HEK293 (cell line): ENCODE measurements at regions not wholly inside any gene's neighbourhood (a gene's known extent, or its start where the extent isn't known, plus 50 kb on each side); places are given as distances from the start of the nearest gene placed in this dataset.

Experiments
- CTCF ChIA-PET: fragments of 350-600 bp; formaldehyde crosslinking; extraction: SDS; loops from one replicate; lab custom pipeline; 2021; ENCODE audit warnings: antibody characterized with exemption; lab: Yijun Ruan, JAX
- POLR2A ChIA-PET: fragments of 300-600 bp; formaldehyde crosslinking; extraction: SDS; loops from one replicate; lab custom pipeline; 2020; ENCODE audit warnings: antibody characterized with exemption, inconsistent platforms; lab: Yijun Ruan, JAX
- H3K27ac ChIP-seq: fragments of 200-500 bp; sonication (Bioruptor generic); 2 replicates; pipeline ENCODE4 v1.5.1; 2014; ENCODE audit warnings: low read depth, low read length, control low read depth, inconsistent platforms; ENCODE audit errors: extremely low read depth
- H3K36me3 ChIP-seq, 2 experiments: fragments of 200-500 bp in 1 of 2; sonication (Bioruptor generic) in 1 of 2; 1 replicate in 1 of 2; 2 replicates in 1 of 2; pipeline ENCODE4 v1.5.1; 2014 to 2017; ENCODE audit warnings: inconsistent platforms in 2 of 2, low read length in 2 of 2; ENCODE audit not compliant: control insufficient read depth in 2 of 2, insufficient read depth in 1 of 2
- H3K4me1 ChIP-seq: fragments of 200-500 bp; sonication (Bioruptor generic); 2 replicates; pipeline ENCODE4 v1.5.1; 2014; ENCODE audit warnings: mild to moderate bottlenecking, low read length, inconsistent platforms; ENCODE audit not compliant: control insufficient read depth, insufficient read depth
- H3K4me3 ChIP-seq: 2 replicates; pipeline ENCODE4 v1.5.1; 2011; ENCODE audit warnings: low read depth, mild to moderate bottlenecking, control low read depth, low read length, moderate library complexity
- H3K9me3 ChIP-seq: fragments of 200-500 bp; sonication (Bioruptor generic); 2 replicates; pipeline ENCODE4 v1.5.1; 2014; ENCODE audit warnings: low read depth, low read length, inconsistent platforms; ENCODE audit not compliant: control insufficient read depth, insufficient read depth
- FEZF1 ChIP-seq: fragments of 450-650 bp; formaldehyde crosslinking; IDR thresholded peaks from 2 replicates; pipeline ENCODE4 v1.5.1; 2016; ENCODE audit warnings: missing biosample characterization, missing genetic modification characterization
- INSM2 ChIP-seq: fragments of 450-650 bp; formaldehyde crosslinking; IDR thresholded peaks from 2 replicates; pipeline ENCODE4 v1.5.1; 2016; ENCODE audit warnings: missing biosample characterization, missing genetic modification characterization
- KLF17 ChIP-seq: fragments of 450-650 bp; formaldehyde crosslinking; IDR thresholded peaks from 2 replicates; pipeline ENCODE4 v1.5.1; 2016; ENCODE audit warnings: missing biosample characterization, missing genetic modification characterization
- PRDM1 ChIP-seq: fragments of 450-650 bp; formaldehyde crosslinking; IDR thresholded peaks from 2 replicates; pipeline ENCODE4; 2016; ENCODE audit warnings: missing biosample characterization, missing genetic modification characterization
- TRIM28 ChIP-seq: IDR thresholded peaks from 2 replicates; pipeline ENCODE4 v1.6.1; 2011; ENCODE audit warnings: low read length, control low read depth, borderline replicate concordance
- WT1 ChIP-seq: fragments of 450-650 bp; formaldehyde crosslinking; IDR thresholded peaks from 2 replicates; pipeline ENCODE4 v1.5.1; 2016; ENCODE audit warnings: missing biosample characterization, missing genetic modification characterization
- YY2 ChIP-seq: fragments of 450-650 bp; formaldehyde crosslinking; IDR thresholded peaks from 2 replicates; pipeline ENCODE4 v1.5.1; 2016; ENCODE audit warnings: missing biosample characterization, missing genetic modification characterization
- ZBTB44 ChIP-seq: fragments of 450-650 bp; IDR thresholded peaks from 2 replicates; pipeline ENCODE4 v1.5.1; 2018; ENCODE audit warnings: missing biosample characterization, mild to moderate bottlenecking, missing genetic modification characterization
- ZFHX2 ChIP-seq: fragments of 450-650 bp; formaldehyde crosslinking; conservative IDR thresholded peaks from 2 replicates; pipeline ENCODE4 v1.5.1; 2016; ENCODE audit warnings: missing biosample characterization, missing genetic modification characterization
- ZNF202 ChIP-seq: fragments of 450-650 bp; formaldehyde crosslinking; IDR thresholded peaks from 2 replicates; pipeline ENCODE4 v1.5.1; 2016; ENCODE audit warnings: missing biosample characterization, missing genetic modification characterization, borderline replicate concordance
- ZNF311 ChIP-seq: fragments of 450-650 bp; formaldehyde crosslinking; IDR thresholded peaks from 2 replicates; pipeline ENCODE4 v1.5.1; 2017; ENCODE audit warnings: missing biosample characterization, missing genetic modification characterization, borderline replicate concordance
- ZNF398 ChIP-seq: fragments of 450-650 bp; formaldehyde crosslinking; IDR thresholded peaks from 2 replicates; pipeline ENCODE4 v1.5.1; 2017; ENCODE audit warnings: missing biosample characterization, missing genetic modification characterization
- ZNF529 ChIP-seq: fragments of 450-650 bp; formaldehyde crosslinking; IDR thresholded peaks from 2 replicates; pipeline ENCODE4 v1.5.1; 2017; ENCODE audit warnings: missing genetic modification characterization, missing biosample characterization; ENCODE audit not compliant: insufficient replicate concordance
- ZNF558 ChIP-seq: fragments of 450-650 bp; formaldehyde crosslinking; IDR thresholded peaks from 2 replicates; pipeline ENCODE4 v1.5.1; 2016; ENCODE audit warnings: missing biosample characterization, missing genetic modification characterization
- ZNF677 ChIP-seq: fragments of 450-650 bp; IDR thresholded peaks from 2 replicates; pipeline ENCODE4 v1.5.0; 2018; ENCODE audit warnings: missing biosample characterization, mild to moderate bottlenecking, missing genetic modification characterization, moderate library complexity
- ZNF768 ChIP-seq: fragments of 450-650 bp; formaldehyde crosslinking; IDR thresholded peaks from 2 replicates; pipeline ENCODE4 v1.5.1; 2018; ENCODE audit warnings: missing biosample characterization, mild to moderate bottlenecking, missing genetic modification characterization
- ZNF777 ChIP-seq: fragments of 450-650 bp; formaldehyde crosslinking; IDR thresholded peaks from 2 replicates; pipeline ENCODE4 v1.5.1; 2017; ENCODE audit warnings: missing biosample characterization, missing genetic modification characterization, borderline replicate concordance
- ZNF843 ChIP-seq: fragments of 450-650 bp; formaldehyde crosslinking; IDR thresholded peaks from 2 replicates; pipeline ENCODE4 v1.5.1; 2016; ENCODE audit warnings: missing biosample characterization, missing genetic modification characterization
- ZSCAN18 ChIP-seq: fragments of 450-650 bp; formaldehyde crosslinking; IDR thresholded peaks from 2 replicates; pipeline ENCODE4 v1.5.1; 2016; ENCODE audit warnings: missing biosample characterization, missing genetic modification characterization

- POLR2A ChIA-PET, result no interaction called here
Measured at GRCh38 chr22:26884921-26885320, 227.5 kb downstream of the MIAT start.

GRCh38 chr22:26885441-26886261, 228.3 kb downstream of the MIAT start:
- H3K4me3 ChIP-seq, result no peak overlapping the region
- CTCF ChIA-PET, result interaction anchor here (0.7 kb wide), 1 partner anchor 33 kb away, joined by 4 read pairs; no protein-coding TSS in a partner anchor

More at GRCh38 chr22:26884921-26885320, 227.5 kb downstream of the MIAT start:
- Histone ChIP-seq H3K27ac (no peak overlapping the region), H3K4me1 (peaks cover 4% of the 10 kb centered on the region; the same call in 1 of the 2 replicates), H3K36me3 (no peaks in the 10 kb centered on the region), H3K4me3 (no peak overlapping the region), H3K9me3 (no peaks in the 10 kb centered on the region)
- TF ChIP-seq ZNF777 (tag by site-specific recombination) (no peak), ZNF202 (no peak), ZNF311 (tag by site-specific recombination) (no peak), PRDM1 (tag by site-specific recombination) (no peak), INSM2 (tag by site-specific recombination) (no peak)
- CTCF ChIA-PET, result no interaction called here

GRCh38 chr22:26887456-26887855, 230.1 kb downstream of the MIAT start:
- ChIA-PET POLR2A (no interaction called here), CTCF (interaction anchor here (1.4 kb wide), 1 partner anchor 15 kb away, joined by 6 read pairs; no protein-coding TSS in a partner anchor)
- Histone ChIP-seq H3K4me3 (no peak overlapping the region), H3K27ac (no peak overlapping the region), H3K4me1 (peaks cover 9% of the 10 kb centered on the region), H3K36me3 (no peaks in the 10 kb centered on the region), H3K9me3 (no peaks in the 10 kb centered on the region; the same call in 1 of the 2 replicates)
- TF ChIP-seq ZNF843 (tag by site-specific recombination) (no peak), ZNF677 (tag by site-specific recombination) (no peak), ZFHX2 (no peak), FEZF1 (no peak), ZBTB44 (tag by site-specific recombination) (no peak), KLF17 (tag by site-specific recombination) (no peak), ZNF398 (tag by site-specific recombination) (no peak), ZNF558 (tag by site-specific recombination) (no peak), YY2 (tag by site-specific recombination) (no peak), WT1 (tag by site-specific recombination) (no peak), TRIM28 (no peak), ZNF529 (tag by site-specific recombination) (no peak)

More at GRCh38 chr22:26885441-26886261, 228.3 kb downstream of the MIAT start:
- POLR2A ChIA-PET, result no interaction called here
- Histone ChIP-seq H3K27ac (no peak overlapping the region), H3K9me3 (no peaks in the 10 kb centered on the region), H3K36me3 (no peaks in the 10 kb centered on the region), H3K4me1 (peaks cover 4% of the 10 kb centered on the region; the same call in 1 of the 2 replicates)
- peak; percentile 53; the same call in 1 of the 2 replicates for TF ChIP-seq ZNF768
- no peak for TF ChIP-seq ZSCAN18
- TF ChIP-seq, all 188 proteins: peak for 1
